Endothelial cell (in vitro differentiated cells): ENCODE measurements at regions not wholly inside any gene's neighbourhood (a gene's known extent, or its start where the extent isn't known, plus 50 kb on each side); places are given as distances from the start of the nearest gene placed in this dataset.
"Not testable (repeated sequence)": the region's sequence is repeated elsewhere in the genome, so short reads cannot be mapped to it uniquely, and the experiment has no call there.

Experiments
- DNase-seq: peaks from one replicate; pipeline ENCODE4 v3.0.0; 2021; ENCODE audit warnings: low spot score
- H3K27ac Mint-ChIP-seq: one replicate; pipeline ENCODE4 v1.8.0; 2021; ENCODE audit warnings: mixed read lengths, inconsistent platforms; ENCODE audit not compliant: unreplicated experiment
- H3K27me3 Mint-ChIP-seq: one replicate; pipeline ENCODE4 v1.8.0; 2021; ENCODE audit warnings: mild to moderate bottlenecking, moderate library complexity, mixed read lengths, inconsistent platforms; ENCODE audit not compliant: unreplicated experiment
- H3K36me3 Mint-ChIP-seq: one replicate; pipeline ENCODE4 v1.8.0; 2021; ENCODE audit warnings: mild to moderate bottlenecking, low read depth, mixed read lengths, inconsistent platforms; ENCODE audit not compliant: unreplicated experiment
- H3K4me1 Mint-ChIP-seq: one replicate; pipeline ENCODE4 v1.8.0; 2021; ENCODE audit warnings: mild to moderate bottlenecking, mixed read lengths, inconsistent platforms; ENCODE audit not compliant: unreplicated experiment
- H3K4me3 Mint-ChIP-seq: one replicate; pipeline ENCODE4 v1.8.0; 2021; ENCODE audit warnings: mild to moderate bottlenecking, mixed read lengths, inconsistent platforms; ENCODE audit not compliant: unreplicated experiment
- H3K9me3 Mint-ChIP-seq: one replicate; pipeline ENCODE4 v1.8.0; 2021; ENCODE audit warnings: mixed read lengths, inconsistent platforms; ENCODE audit not compliant: unreplicated experiment
- CTCF ChIP-seq: fragments of 200-600 bp; sonication (generic); IDR thresholded peaks from one replicate; pipeline ENCODE4 v1.5.0; 2021; ENCODE audit warnings: antibody characterized with exemption; ENCODE audit not compliant: unreplicated experiment

GRCh38 chr1:147384804-147385203, 142.3 kb downstream of the CHD1L start:
- H3K27ac Mint-ChIP-seq: no peak overlapping the region
- H3K4me3 Mint-ChIP-seq: no peak overlapping the region
- H3K27me3 Mint-ChIP-seq: peaks cover 1% of the 10 kb centered on the region
- H3K36me3 Mint-ChIP-seq: no peaks in the 10 kb centered on the region
- no peak for DNase-seq
- no peaks in the 10 kb centered on the region for H3K9me3 Mint-ChIP-seq
- H3K4me1 Mint-ChIP-seq: no peaks in the 10 kb centered on the region
- no peak for TF ChIP-seq CTCF

- Mint-ChIP-seq H3K4me1 (no peaks in the 10 kb centered on the region), H3K27me3 (no peaks in the 10 kb centered on the region), H3K9me3 (no peaks in the 10 kb centered on the region), H3K27ac (no peak overlapping the region), H3K4me3 (no peak overlapping the region), H3K36me3 (no peaks in the 10 kb centered on the region)
- no peak for DNase-seq
- TF ChIP-seq CTCF: no peak
These were observed 146.5 kb downstream of the CHD1L start for GRCh38 chr1:147388969-147389368.

- DNase-seq: peak; percentile 33
- no peaks in the 10 kb centered on the region for H3K27me3 Mint-ChIP-seq
- H3K4me3 Mint-ChIP-seq: no peak overlapping the region
- no peaks in the 10 kb centered on the region for H3K36me3 Mint-ChIP-seq
- peak; percentile 75 for TF ChIP-seq CTCF
- no peak overlapping the region for H3K27ac Mint-ChIP-seq
- H3K4me1 Mint-ChIP-seq: no peaks in the 10 kb centered on the region
- no peaks in the 10 kb centered on the region for H3K9me3 Mint-ChIP-seq
These were observed 147.2 kb downstream of the CHD1L start for GRCh38 chr1:147389532-147390184.

- no peaks in the 10 kb centered on the region for H3K36me3 Mint-ChIP-seq
- no peaks in the 10 kb centered on the region for H3K27me3 Mint-ChIP-seq
- no peak for TF ChIP-seq CTCF
- H3K27ac Mint-ChIP-seq: no peak overlapping the region
- no peaks in the 10 kb centered on the region for H3K9me3 Mint-ChIP-seq
- no peaks in the 10 kb centered on the region for H3K4me1 Mint-ChIP-seq
- H3K4me3 Mint-ChIP-seq: no peak overlapping the region
- no peak for DNase-seq
These were observed 147.7 kb downstream of the CHD1L start for GRCh38 chr1:147390185-147390542.

GRCh38 chr1:147391114-147391513, 148.6 kb downstream of the CHD1L start:
- no peak overlapping the region for H3K27ac Mint-ChIP-seq
- DNase-seq: no peak
- H3K9me3 Mint-ChIP-seq: no peaks in the 10 kb centered on the region
- no peak overlapping the region for H3K4me3 Mint-ChIP-seq
- H3K4me1 Mint-ChIP-seq: no peaks in the 10 kb centered on the region
- H3K27me3 Mint-ChIP-seq: no peaks in the 10 kb centered on the region
- TF ChIP-seq CTCF: no peak
- no peaks in the 10 kb centered on the region for H3K36me3 Mint-ChIP-seq

- H3K27me3 Mint-ChIP-seq, H3K36me3 Mint-ChIP-seq, H3K4me1 Mint-ChIP-seq, H3K4me3 Mint-ChIP-seq, H3K27ac Mint-ChIP-seq, H3K9me3 Mint-ChIP-seq, DNase-seq: not testable (repeated sequence)
These were observed 138.8 kb upstream of the BCL9 start for GRCh38 chr1:147402326-147403045.

GRCh38 chr1:147404344-147404743, 137.0 kb upstream of the BCL9 start:
- not testable (repeated sequence) for H3K4me3 Mint-ChIP-seq, H3K27me3 Mint-ChIP-seq, H3K27ac Mint-ChIP-seq, H3K36me3 Mint-ChIP-seq, H3K9me3 Mint-ChIP-seq, H3K4me1 Mint-ChIP-seq, DNase-seq
